ENCODE measurements at regions not wholly inside any gene's neighbourhood (a gene's known extent, or its start where the extent isn't known, plus 50 kb on each side); places are given as distances from the start of the nearest gene placed in this dataset.
"Not testable (repeated sequence)": the region's sequence is repeated elsewhere in the genome, so short reads cannot be mapped to it uniquely, and the experiment has no call there.

- no peak for TF ChIP-seq KAT7 (CRISPR knock-in tag; IDR thresholded peaks at IDR 0.05; ENCODE audit: borderline replicate concordance)
Measured at GRCh38 chr19:14300303-14300702, 80.9 kb upstream of the ADGRE5 start (continued).

GRCh38 chr19:14299224-14299827 lies 81.9 kb upstream of the ADGRE5 start:
- CTCF ChIA-PET, result interaction anchor here (2.5 kb wide), 1 partner anchor 11 kb away, joined by 7 read pairs; no protein-coding TSS in a partner anchor

GRCh38 chr19:14297883-14298576 lies 83.2 kb upstream of the ADGRE5 start:
- H3K27me3 Mint-ChIP-seq (ENCODE audit: low read depth); H3K4me3 Mint-ChIP-seq; POLR2A ChIA-PET; H3K36me3 Mint-ChIP-seq; DNase-seq (ENCODE audit: low spot score); ATAC-seq; H3K27ac Mint-ChIP-seq; H3K9me3 Mint-ChIP-seq: not testable (repeated sequence)
- CTCF ChIA-PET, result interaction anchor here (2.5 kb wide), 1 partner anchor 9 kb away, joined by 7 read pairs; no protein-coding TSS in a partner anchor
- peaks cover 39% of the 10 kb centered on the region for H3K4me1 Mint-ChIP-seq
- 0 out of 2 replicates have a peak, but pooled peaks have one; percentile 42 for TF ChIP-seq GTF2I (CRISPR knock-in tag; conservative IDR thresholded peaks at IDR 0.05)

More at GRCh38 chr19:14299224-14299827, 81.9 kb upstream of the ADGRE5 start:
- ATAC-seq; H3K27me3 Mint-ChIP-seq (ENCODE audit: low read depth); H3K9me3 Mint-ChIP-seq; H3K36me3 Mint-ChIP-seq; POLR2A ChIA-PET; DNase-seq (ENCODE audit: low spot score); H3K4me3 Mint-ChIP-seq; H3K27ac Mint-ChIP-seq: not testable (repeated sequence)
- peak; percentile 85 for TF ChIP-seq ZNF121 (CRISPR knock-in tag; IDR thresholded peaks at IDR 0.05)
- H3K4me1 Mint-ChIP-seq, result peaks cover 28% of the 10 kb centered on the region

GRCh38 chr19:14294974-14295373 lies 86.3 kb upstream of the ADGRE5 start:
- CTCF ChIA-PET, result interaction anchor here (0.6 to 2.2 kb wide), 6 partner anchors 24 to 158 kb away, joined by 3 to 8 read pairs (median 4); partner anchors contain the start of gene ASF1B
- POLR2A ChIA-PET; H3K36me3 Mint-ChIP-seq; H3K9me3 Mint-ChIP-seq; H3K27me3 Mint-ChIP-seq (ENCODE audit: low read depth): not testable (repeated sequence)
- TF ChIP-seq USF2 (CRISPR knock-in tag; IDR thresholded peaks at IDR 0.05), result peak; percentile 91
- peak; percentile 87 for TF ChIP-seq USF1 (CRISPR knock-in tag; IDR thresholded peaks at IDR 0.05)
- peak; percentile 96 for TF ChIP-seq ZNF121 (CRISPR knock-in tag; IDR thresholded peaks at IDR 0.05)
- peak; percentile 27; the same call in 1 of the 2 replicates for TF ChIP-seq FOXK1 (CRISPR knock-in tag; IDR thresholded peaks at IDR 0.05)
- peak overlapping the region; percentile 52 for H3K4me3 Mint-ChIP-seq
- ATAC-seq, result peak; percentile 89
- H3K27ac Mint-ChIP-seq, result peak overlapping the region; percentile 70
- peak; percentile 89 for DNase-seq (ENCODE audit: low spot score)
- peaks cover 44% of the 10 kb centered on the region for H3K4me1 Mint-ChIP-seq

- H3K27me3 Mint-ChIP-seq (ENCODE audit: low read depth); DNase-seq (ENCODE audit: low spot score); ATAC-seq; H3K9me3 Mint-ChIP-seq; H3K36me3 Mint-ChIP-seq; POLR2A ChIA-PET: not testable (repeated sequence)
- H3K4me3 Mint-ChIP-seq, result peak overlapping the region; percentile 78
- CTCF ChIA-PET, result interaction anchor here (0.7 kb wide), 1 partner anchor 157 kb away, joined by 4 read pairs; the partner anchor contains the start of gene ASF1B
- 0 out of 2 replicates have a peak overlapping the region, but pooled peaks have one; percentile 41 for H3K27ac Mint-ChIP-seq
- H3K4me1 Mint-ChIP-seq, result peaks cover 45% of the 10 kb centered on the region
Measured at GRCh38 chr19:14293816-14294170, 87.5 kb upstream of the ADGRE5 start.

- H3K27me3 Mint-ChIP-seq (ENCODE audit: low read depth); H3K9me3 Mint-ChIP-seq; H3K36me3 Mint-ChIP-seq; POLR2A ChIA-PET: not testable (repeated sequence)
- ATAC-seq, result peak; percentile 79
- peak overlapping the region; percentile 94 for H3K27ac Mint-ChIP-seq
- H3K4me1 Mint-ChIP-seq, result peaks cover 50% of the 10 kb centered on the region
- CTCF ChIA-PET, result interaction anchor here (0.7 kb wide), 1 partner anchor 157 kb away, joined by 4 read pairs; the partner anchor contains the start of gene ASF1B
- peak overlapping the region; percentile 78 for H3K4me3 Mint-ChIP-seq
- DNase-seq (ENCODE audit: low spot score), result peak; percentile 84
Measured at GRCh38 chr19:14293101-14293815, 87.3 kb upstream of the ADGRL1 start.

- POLR2A ChIA-PET; H3K4me3 Mint-ChIP-seq; H3K27me3 Mint-ChIP-seq (ENCODE audit: low read depth); ATAC-seq; DNase-seq (ENCODE audit: low spot score); H3K36me3 Mint-ChIP-seq; H3K9me3 Mint-ChIP-seq; H3K27ac Mint-ChIP-seq: not testable (repeated sequence)
- CTCF ChIA-PET, result interaction anchor here (0.7 to 2.2 kb wide), 3 partner anchors 21 to 58 kb away, joined by 3 to 15 read pairs (median 14); no protein-coding TSS in a partner anchor
- H3K4me1 Mint-ChIP-seq, result peaks cover 28% of the 10 kb centered on the region
Measured at GRCh38 chr19:14289810-14290209, 83.8 kb upstream of the ADGRL1 start.

GRCh38 chr19:14287837-14288236 lies 81.9 kb upstream of the ADGRL1 start:
- H3K4me3 Mint-ChIP-seq; POLR2A ChIA-PET; H3K27me3 Mint-ChIP-seq (ENCODE audit: low read depth); H3K36me3 Mint-ChIP-seq; ATAC-seq; CTCF ChIA-PET; DNase-seq (ENCODE audit: low spot score); H3K27ac Mint-ChIP-seq; H3K9me3 Mint-ChIP-seq: not testable (repeated sequence)
- H3K4me1 Mint-ChIP-seq, result peaks cover 16% of the 10 kb centered on the region

GRCh38 chr19:14286594-14286993 lies 80.6 kb upstream of the ADGRL1 start:
- CTCF ChIA-PET; H3K4me3 Mint-ChIP-seq; POLR2A ChIA-PET; H3K9me3 Mint-ChIP-seq; H3K27me3 Mint-ChIP-seq (ENCODE audit: low read depth); H3K36me3 Mint-ChIP-seq; DNase-seq (ENCODE audit: low spot score); H3K27ac Mint-ChIP-seq; ATAC-seq: not testable (repeated sequence)
- H3K4me1 Mint-ChIP-seq, result peaks cover 13% of the 10 kb centered on the region

GRCh38 chr19:14285726-14286125 lies 79.8 kb upstream of the ADGRL1 start:
- DNase-seq (ENCODE audit: low spot score); H3K36me3 Mint-ChIP-seq; H3K9me3 Mint-ChIP-seq; H3K4me3 Mint-ChIP-seq; ATAC-seq; H3K27me3 Mint-ChIP-seq (ENCODE audit: low read depth); POLR2A ChIA-PET; CTCF ChIA-PET: not testable (repeated sequence)
- Mint-ChIP-seq H3K4me1 (peaks cover 13% of the 10 kb centered on the region), H3K27ac (peak overlapping the region; percentile 9; the same call in 1 of the 2 replicates)

All from WTC11 (cell line).